ENCODE measurements at regions not wholly inside any gene's neighbourhood (a gene's known extent, or its start where the extent isn't known, plus 50 kb on each side); places are given as distances from the start of the nearest gene placed in this dataset.
A peak's percentile ranks its signal among the peaks of the same experiment; 100 is the strongest.

GRCh38 chr4:175385797-175386196 is 426.3 kb downstream of the GPM6A start:
- no TSS peak for BruUV-seq (replicated peaks)
- H3K36me3 Mint-ChIP-seq (ENCODE audit: insufficient read depth, unreplicated experiment), result no peaks in the 10 kb centered on the region

GRCh38 chr4:175386776-175387507 is 425.1 kb downstream of the GPM6A start:
- Mint-ChIP-seq H3K4me3 (ENCODE audit: unreplicated experiment) (no peak overlapping the region), H3K27me3 (ENCODE audit: insufficient read depth, unreplicated experiment) (no peaks in the 10 kb centered on the region), H3K36me3 (ENCODE audit: insufficient read depth, unreplicated experiment) (no peaks in the 10 kb centered on the region), H3K4me1 (ENCODE audit: insufficient read depth, unreplicated experiment) (no peaks in the 10 kb centered on the region), H3K9me3 (ENCODE audit: unreplicated experiment) (no peaks in the 10 kb centered on the region), H3K27ac (ENCODE audit: low read depth, unreplicated experiment) (no peak overlapping the region)
- ChIA-PET CTCF (no interaction called here), POLR2A (no interaction called here)
- intact Hi-C loops (cut with micrococcal nuclease), result no loop called here
- BruUV-seq (replicated peaks), result no TSS peak
- DNase-seq (ENCODE audit: unreplicated experiment), result no peak
- TF ChIP-seq CTCF (IDR thresholded peaks at IDR 0.05; ENCODE audit: unreplicated experiment), result no peak

More at GRCh38 chr4:175385797-175386196, 426.3 kb downstream of the GPM6A start:
- ChIA-PET POLR2A (no interaction called here), CTCF (no interaction called here)
- no peak for TF ChIP-seq CTCF (IDR thresholded peaks at IDR 0.05; ENCODE audit: unreplicated experiment)
- Mint-ChIP-seq H3K9me3 (ENCODE audit: unreplicated experiment) (no peaks in the 10 kb centered on the region), H3K4me1 (ENCODE audit: insufficient read depth, unreplicated experiment) (no peaks in the 10 kb centered on the region), H3K4me3 (ENCODE audit: unreplicated experiment) (no peak overlapping the region), H3K27me3 (ENCODE audit: insufficient read depth, unreplicated experiment) (no peaks in the 10 kb centered on the region), H3K27ac (ENCODE audit: low read depth, unreplicated experiment) (no peak overlapping the region)
- intact Hi-C loops (cut with micrococcal nuclease), result no loop called here
- DNase-seq (ENCODE audit: unreplicated experiment), result peak; percentile 16

GRCh38 chr4:175394208-175394607 is 417.9 kb downstream of the GPM6A start:
- POLR2A ChIA-PET, result no interaction called here
- no peak overlapping the region for H3K27ac Mint-ChIP-seq (ENCODE audit: low read depth, unreplicated experiment)
- no peak for DNase-seq (ENCODE audit: unreplicated experiment)
- no peak for TF ChIP-seq CTCF (IDR thresholded peaks at IDR 0.05; ENCODE audit: unreplicated experiment)
- no peaks in the 10 kb centered on the region for H3K36me3 Mint-ChIP-seq (ENCODE audit: insufficient read depth, unreplicated experiment)
- H3K4me1 Mint-ChIP-seq (ENCODE audit: insufficient read depth, unreplicated experiment), result no peaks in the 10 kb centered on the region
- intact Hi-C loops (cut with micrococcal nuclease), result no loop called here
- no peak overlapping the region for H3K4me3 Mint-ChIP-seq (ENCODE audit: unreplicated experiment)
- no peaks in the 10 kb centered on the region for H3K9me3 Mint-ChIP-seq (ENCODE audit: unreplicated experiment)
- BruUV-seq (replicated peaks), result no TSS peak
- H3K27me3 Mint-ChIP-seq (ENCODE audit: insufficient read depth, unreplicated experiment), result no peaks in the 10 kb centered on the region
- CTCF ChIA-PET, result interaction anchor here (0.5 kb wide), 1 partner anchor 380 kb away, joined by 3 read pairs; no protein-coding TSS in a partner anchor

- TF ChIP-seq CTCF (IDR thresholded peaks at IDR 0.05; ENCODE audit: unreplicated experiment), result no peak
- Mint-ChIP-seq H3K9me3 (ENCODE audit: unreplicated experiment) (peaks cover 12% of the 10 kb centered on the region), H3K36me3 (ENCODE audit: insufficient read depth, unreplicated experiment) (no peaks in the 10 kb centered on the region), H3K27me3 (ENCODE audit: insufficient read depth, unreplicated experiment) (no peaks in the 10 kb centered on the region), H3K4me3 (ENCODE audit: unreplicated experiment) (no peak overlapping the region), H3K4me1 (ENCODE audit: insufficient read depth, unreplicated experiment) (peaks cover 3% of the 10 kb centered on the region), H3K27ac (ENCODE audit: low read depth, unreplicated experiment) (no peak overlapping the region)
- ChIA-PET CTCF (no interaction called here), POLR2A (no interaction called here)
- intact Hi-C loops (cut with micrococcal nuclease), result no loop called here
- BruUV-seq (replicated peaks), result no TSS peak
- DNase-seq (ENCODE audit: unreplicated experiment), result no peak
Observed at GRCh38 chr4:175405961-175406360, 406.1 kb downstream of the GPM6A start.
